GM21786 (cell line): ENCODE measurements at regions not wholly inside any gene's neighbourhood (a gene's known extent, or its start where the extent isn't known, plus 50 kb on each side); places are given as distances from the start of the nearest gene placed in this dataset.

Experiments used
- ATAC-seq: cut with Tn5 transposase; IDR thresholded peaks from one replicate; pipeline ENCODE4 v1.9.1; 2021; ENCODE audit not compliant: unreplicated experiment

GRCh38 chr6:139654888-139655782, 280.7 kb upstream of the CITED2 start:
- ATAC-seq = no peak

- ATAC-seq = no peak
Observed at GRCh38 chr6:139654309-139654708, 279.9 kb upstream of the CITED2 start.

- no peak for ATAC-seq
Observed at GRCh38 chr6:139653111-139653510, 278.7 kb upstream of the CITED2 start.

GRCh38 chr6:139650941-139651340, 276.5 kb upstream of the CITED2 start:
- no peak for ATAC-seq

GRCh38 chr6:139649732-139650131, 275.3 kb upstream of the CITED2 start:
- ATAC-seq = no peak

GRCh38 chr6:139649128-139649527, 274.7 kb upstream of the CITED2 start:
- no peak for ATAC-seq

- ATAC-seq = no peak
Observed at GRCh38 chr6:139648430-139649000, 274.1 kb upstream of the CITED2 start.

- no peak for ATAC-seq
Observed at GRCh38 chr6:139647841-139648240, 273.4 kb upstream of the CITED2 start.

GRCh38 chr6:139647016-139647415, 272.6 kb upstream of the CITED2 start:
- ATAC-seq = no peak

- ATAC-seq = no peak
Observed at GRCh38 chr6:139644821-139645220, 270.4 kb upstream of the CITED2 start.

GRCh38 chr6:139643986-139644385, 269.5 kb upstream of the CITED2 start:
- ATAC-seq = no peak

GRCh38 chr6:139642346-139642745, 267.9 kb upstream of the CITED2 start:
- no peak for ATAC-seq

- no peak for ATAC-seq
Observed at GRCh38 chr6:139641376-139641775, 266.9 kb upstream of the CITED2 start.

- ATAC-seq = no peak
Observed at GRCh38 chr6:139640921-139641320, 266.5 kb upstream of the CITED2 start.

- ATAC-seq = peak; percentile 97
Observed at GRCh38 chr6:139640448-139640847, 266.0 kb upstream of the CITED2 start.

- ATAC-seq = no peak
Observed at GRCh38 chr6:139639507-139639906, 265.1 kb upstream of the CITED2 start.

GRCh38 chr6:139638179-139638941, 263.9 kb upstream of the CITED2 start:
- no peak for ATAC-seq

GRCh38 chr6:139637766-139638165, 263.3 kb upstream of the CITED2 start:
- ATAC-seq = no peak

- no peak for ATAC-seq
Observed at GRCh38 chr6:139636391-139636790, 261.9 kb upstream of the CITED2 start.

- ATAC-seq = no peak
Observed at GRCh38 chr6:139635401-139636130, 261.1 kb upstream of the CITED2 start.

GRCh38 chr6:139632840-139633239, 258.4 kb upstream of the CITED2 start:
- ATAC-seq = no peak
